HCT116 (cell line): ENCODE measurements at regions not wholly inside any gene's neighbourhood (a gene's known extent, or its start where the extent isn't known, plus 50 kb on each side); places are given as distances from the start of the nearest gene placed in this dataset.

ENCODE experiments used
- ATAC-seq: fragments of 200-7000 bp; cut with Tn5 transposase; 2 replicates; pipeline ENCODE4 v1.9.1; 2020; ENCODE audit warnings: mild to moderate bottlenecking, moderate library complexity
- BruUV-seq: library from RNA; stranded (reverse); fragments of 400-500 nt; replicated peaks from 2 replicates; lab custom pipeline; 2021; lab: Mats Ljungman, UMichigan
- CTCF ChIA-PET: fragments of 300-600 bp; sonication (Branson Sonifier 250); formaldehyde crosslinking; loops from one replicate; lab custom pipeline; 2021; ENCODE audit warnings: antibody characterized with exemption; lab: Charles Lee
- POLR2A ChIA-PET: fragments of 300-600, 350-600 bp; sonication (Branson Sonifier 250); formaldehyde crosslinking; loops from one replicate; lab custom pipeline; 2021; ENCODE audit warnings: antibody characterized with exemption; lab: Charles Lee
- RAD21 ChIA-PET, 2 experiments: fragments of 300-600 bp; sonication (Branson Sonifier 250); formaldehyde crosslinking; loops; one replicate each; lab custom pipeline; 2023; ENCODE audit warnings: low total read pairs in 2 of 2; ENCODE audit not compliant: uncharacterized antibody in 2 of 2, unreplicated experiment in 2 of 2, low non-redundant PET in 1 of 2; lab: Charles Lee
- DNase-seq: peaks from one replicate; pipeline ENCODE4 v3.0.0-alpha.2; 2010; ENCODE audit warnings: low read depth, low spot score
- H2AFZ ChIP-seq: fragments of 200-600 bp; shearing (Covaris generic), sonication (generic); 2 replicates; pipeline ENCODE4 v1.6.1; 2017; ENCODE audit warnings: low read depth, mixed run types, mixed read lengths, antibody characterized with exemption, low read length; ENCODE audit not compliant: poor library complexity, severe bottlenecking
- H3K27ac ChIP-seq: 2 replicates; pipeline ENCODE4 v1.5.1; 2012; ENCODE audit warnings: low read depth, low read length
- H3K27me3 ChIP-seq: fragments of 200-600 bp; sonication (generic); 2 replicates; pipeline ENCODE4 v1.6.1; 2016; ENCODE audit warnings: mixed run types, low read length, mixed read lengths; ENCODE audit not compliant: insufficient read depth
- H3K36me3 ChIP-seq, 2 experiments: fragments of 200-500 bp in 1 of 2; fragments of 200-600 bp in 1 of 2; sonication (Bioruptor generic) in 1 of 2; sonication (generic) in 1 of 2; 2 replicates each; pipeline versions ENCODE4 v1.5.1 to v1.6.1; 2014 to 2016; ENCODE audit warnings: low read length in 2 of 2, inconsistent platforms in 1 of 2, mixed read lengths in 1 of 2, mixed run types in 1 of 2; ENCODE audit not compliant: insufficient read depth in 2 of 2, control insufficient read depth in 1 of 2
- H3K4me1 ChIP-seq, 2 experiments: fragments of 200-600 bp in 1 of 2; sonication (generic) in 1 of 2; 2 replicates each; pipeline versions ENCODE4 v1.5.1 to v1.6.1; 2012 to 2017; ENCODE audit warnings: low read length in 2 of 2, inconsistent platforms in 1 of 2, mild to moderate bottlenecking in 1 of 2, mixed read lengths in 1 of 2, mixed run types in 1 of 2, moderate library complexity in 1 of 2; ENCODE audit not compliant: insufficient read depth in 2 of 2, control insufficient read depth in 1 of 2
- H3K4me2 ChIP-seq: fragments of 200-600 bp; sonication (generic); 2 replicates; pipeline ENCODE4 v1.6.1; 2017; ENCODE audit warnings: mixed run types, low read length, mixed read lengths
- H3K4me3 ChIP-seq, 2 experiments: fragments of 200-600 bp in 1 of 2; sonication (generic) in 1 of 2; replicated peaks in 1 of 2; 2 replicates each; pipeline ENCODE4 v1.5.1; 2011 to 2016; ENCODE audit warnings: low read length in 2 of 2, control low read depth in 1 of 2, low read depth in 1 of 2, mild to moderate bottlenecking in 1 of 2, mixed read lengths in 1 of 2, mixed run types in 1 of 2
- H3K79me2 ChIP-seq: fragments of 200-600 bp; sonication (generic); 2 replicates; pipeline ENCODE4 v1.6.1; 2017; ENCODE audit warnings: mild to moderate bottlenecking, mixed run types, low read length, moderate library complexity, mixed read lengths; ENCODE audit not compliant: insufficient read depth
- H3K9ac ChIP-seq: fragments of 200-600 bp; sonication (generic); 2 replicates; pipeline ENCODE4 v1.6.1; 2016; ENCODE audit warnings: low read length, mixed read lengths
- H3K9me2 ChIP-seq: fragments of 200-600 bp; sonication (generic), shearing (Covaris generic); 2 replicates; pipeline ENCODE4 v1.6.1; 2017; ENCODE audit warnings: mixed run types, mild to moderate bottlenecking, moderate library complexity; ENCODE audit not compliant: insufficient read depth
- H3K9me3 ChIP-seq, 2 experiments: fragments of 200-500 bp in 1 of 2; fragments of 200-600 bp in 1 of 2; sonication (Bioruptor generic) in 1 of 2; sonication (generic) in 1 of 2; 2 replicates each; pipeline ENCODE4 v1.6.1; 2014 to 2017; ENCODE audit warnings: low read length in 2 of 2, mixed read lengths in 2 of 2, inconsistent platforms in 1 of 2, low read depth in 1 of 2, mild to moderate bottlenecking in 1 of 2, mixed run types in 1 of 2, moderate library complexity in 1 of 2; ENCODE audit not compliant: control insufficient read depth in 1 of 2, insufficient read depth in 1 of 2
- H4K20me1 ChIP-seq: fragments of 200-600 bp; sonication (generic), shearing (Covaris generic); 2 replicates; pipeline ENCODE4 v1.6.1; 2017; ENCODE audit warnings: mixed run types, mild to moderate bottlenecking, moderate library complexity; ENCODE audit not compliant: insufficient read depth
- ATF3 ChIP-seq: IDR thresholded peaks from 2 replicates; pipeline ENCODE4 v1.6.1; 2012
- CBX3 ChIP-seq: IDR thresholded peaks from 2 replicates; pipeline ENCODE4 v1.6.1; 2012; ENCODE audit warnings: low read depth
- CEBPB ChIP-seq: IDR thresholded peaks from 2 replicates; pipeline ENCODE4 v1.6.1; 2012; ENCODE audit warnings: low read depth
- CTCF ChIP-seq, 3 experiments: fragments of 200-600 bp in 1 of 3; sonication (generic) in 1 of 3; IDR thresholded peaks in 2 of 3; conservative IDR thresholded peaks in 1 of 3; 2 replicates each; pipeline ENCODE4 v1.5.1; 2012 to 2017; ENCODE audit warnings: low read depth in 2 of 3, low read length in 2 of 3, antibody characterized with exemption in 1 of 3, borderline replicate concordance in 1 of 3, control low read depth in 1 of 3, mild to moderate bottlenecking in 1 of 3, mixed read lengths in 1 of 3, mixed run types in 1 of 3, moderate library complexity in 1 of 3; ENCODE audit not compliant: insufficient read depth in 1 of 3
- ELF1 ChIP-seq: IDR thresholded peaks from 2 replicates; pipeline ENCODE4 v1.6.1; 2012; ENCODE audit warnings: low read depth, borderline replicate concordance
- EZH2 ChIP-seq: fragments of 200-600 bp; sonication (generic); IDR thresholded peaks from 2 replicates; pipeline ENCODE4 v1.6.1; 2017; ENCODE audit warnings: antibody characterized with exemption, mixed run types
- EZH2phosphoT487 ChIP-seq: fragments of 200-600 bp; IDR thresholded peaks from 2 replicates; pipeline ENCODE4 v1.6.1; 2018; ENCODE audit warnings: antibody characterized with exemption, borderline replicate concordance
- MAX ChIP-seq: IDR thresholded peaks from 2 replicates; pipeline ENCODE4 v1.6.1; 2012
- POLR2A ChIP-seq: IDR thresholded peaks from 2 replicates; pipeline ENCODE4 v1.7.0; 2011; ENCODE audit warnings: borderline replicate concordance; ENCODE audit not compliant: insufficient read depth, insufficient read length; ENCODE audit errors: extremely low read depth
- POLR2AphosphoS5 ChIP-seq: IDR thresholded peaks from 2 replicates; pipeline ENCODE4 v1.6.1; 2011; ENCODE audit warnings: mild to moderate bottlenecking, low read depth, low read length, moderate library complexity
- RAD21 ChIP-seq: IDR thresholded peaks from 2 replicates; pipeline ENCODE4 v1.6.1; 2012; ENCODE audit warnings: low read depth, mild to moderate bottlenecking
- REST ChIP-seq: IDR thresholded peaks from 2 replicates; pipeline ENCODE4 v1.6.1; 2012; ENCODE audit warnings: low read depth
- SIN3A ChIP-seq: IDR thresholded peaks from 2 replicates; pipeline ENCODE4 v1.6.1; 2012; ENCODE audit warnings: low read depth
- SP1 ChIP-seq: IDR thresholded peaks from 2 replicates; pipeline ENCODE4 v1.6.1; 2012; ENCODE audit warnings: low read depth
- SRF ChIP-seq: IDR thresholded peaks from 2 replicates; pipeline ENCODE4 v1.6.1; 2012; ENCODE audit warnings: low read depth
- YY1 ChIP-seq: IDR thresholded peaks from 2 replicates; pipeline ENCODE4 v1.6.1; 2011; ENCODE audit warnings: low read length, low read depth, moderate library complexity, mild to moderate bottlenecking; ENCODE audit not compliant: insufficient replicate concordance; ENCODE audit errors: extremely low read depth
- ZFX ChIP-seq: fragments of 450-650 bp; IDR thresholded peaks from 2 replicates; pipeline ENCODE4 v1.6.1; 2017
- ZNF274 ChIP-seq: fragments of 200-500 bp; sonication (Bioruptor generic); IDR thresholded peaks from 2 replicates; pipeline ENCODE4 v1.6.1; 2014; ENCODE audit warnings: mild to moderate bottlenecking, low read depth, low read length, inconsistent platforms
- intact Hi-C: fragments of 100-400 bp; cut with micrococcal nuclease; formaldehyde crosslinking; loops from 2 replicates; pipeline ENCODE4 v1.10.0; 2022

- TF ChIP-seq CTCF (IDR thresholded peaks at IDR 0.05 in 2 of 3, conservative IDR thresholded peaks at IDR 0.05 in 1 of 3; ENCODE audit: borderline replicate concordance in 1 of 3, insufficient read depth in 1 of 3, low read depth in 2 of 3, low read length in 2 of 3) = no peak
- no peak for TF ChIP-seq ZNF274
- no peak for TF ChIP-seq ATF3
- TF ChIP-seq MAX = no peak
- TF ChIP-seq RAD21 = no peak
- TF ChIP-seq POLR2AphosphoS5 = no peak
- TF ChIP-seq ELF1 = no peak
- TF ChIP-seq CBX3 = no peak
- TF ChIP-seq CEBPB = no peak
- TF ChIP-seq EZH2phosphoT487 = no peak
- TF ChIP-seq POLR2A = no peak
- TF ChIP-seq, all 23 proteins: peak for 0
These were observed 200.9 kb downstream of the ICE1 start (continued) for GRCh38 chr5:5623397-5623796.

GRCh38 chr5:5622806-5623205 is 200.3 kb downstream of the ICE1 start:
- H3K9ac ChIP-seq = no peak overlapping the region
- no peak for ATAC-seq
- intact Hi-C loops = no loop called here
- TF ChIP-seq SP1 (no peak), SIN3A (no peak), EZH2phosphoT487 (no peak), CTCF (IDR thresholded peaks at IDR 0.05 in 2 of 3, conservative IDR thresholded peaks at IDR 0.05 in 1 of 3; ENCODE audit: borderline replicate concordance in 1 of 3, insufficient read depth in 1 of 3, low read depth in 2 of 3, low read length in 2 of 3) (no peak), RAD21 (no peak), YY1 (no peak), EZH2 (no peak), POLR2AphosphoS5 (no peak), SRF (no peak), ZFX (no peak), REST (no peak), CBX3 (no peak), ELF1 (no peak), CEBPB (no peak)

More at GRCh38 chr5:5622806-5623205, 200.3 kb downstream of the ICE1 start:
- H3K27ac ChIP-seq = no peak overlapping the region
- BruUV-seq = no TSS peak
- H2AFZ ChIP-seq = no peak overlapping the region
- no peaks in the 10 kb centered on the region for H3K27me3 ChIP-seq
- no peaks in the 10 kb centered on the region; a peak in 1 of 4 replicates for H3K9me3 ChIP-seq
- no peaks in the 10 kb centered on the region for H3K36me3 ChIP-seq
- DNase-seq = no peak
- no peaks in the 10 kb centered on the region for H3K79me2 ChIP-seq
- RAD21 ChIA-PET = no interaction called here
- no peaks in the 10 kb centered on the region for H4K20me1 ChIP-seq
- no peak overlapping the region for H3K4me2 ChIP-seq
- CTCF ChIA-PET = no interaction called here
- POLR2A ChIA-PET = no interaction called here
- H3K4me3 ChIP-seq = no peak overlapping the region
- no peaks in the 10 kb centered on the region for H3K9me2 ChIP-seq
- H3K4me1 ChIP-seq = no peaks in the 10 kb centered on the region
